Activated CD4-positive, alpha-beta memory T cell treated with anti-CD3 and anti-CD28 coated beads, Interleukin-2, amount 10 ng/mL, durations not matched to agents 7 days and 5 days (primary cell): ENCODE measurements at regions not wholly inside any gene's neighbourhood (a gene's known extent, or its start where the extent isn't known, plus 50 kb on each side); places are given as distances from the start of the nearest gene placed in this dataset.

Experiments used
- CTCF ChIA-PET: fragments of 350-600 bp; sonication (Branson Sonifier 250); formaldehyde crosslinking; loops from one replicate; lab custom pipeline; 2021; ENCODE audit warnings: antibody characterized with exemption, inconsistent platforms; lab: Charles Lee
- POLR2A ChIA-PET: fragments of 350-600 bp; sonication (Branson Sonifier 250); formaldehyde crosslinking; loops from one replicate; lab custom pipeline; 2021; ENCODE audit warnings: antibody characterized with exemption; lab: Charles Lee
- DNase-seq: peaks from one replicate; pipeline ENCODE4 v3.0.0-alpha.2; 2020
- H3K27ac Mint-ChIP-seq: one replicate; pipeline ENCODE4 v1.8.0; 2021; ENCODE audit warnings: mild to moderate bottlenecking, mixed read lengths
- H3K27me3 Mint-ChIP-seq: one replicate; pipeline ENCODE4 v1.8.0; 2021; ENCODE audit warnings: mixed read lengths
- H3K36me3 Mint-ChIP-seq: one replicate; pipeline ENCODE4 v1.8.0; 2021; ENCODE audit warnings: low read depth, mixed read lengths
- H3K4me1 Mint-ChIP-seq: one replicate; pipeline ENCODE4 v1.8.0; 2021; ENCODE audit warnings: mixed read lengths
- H3K4me3 Mint-ChIP-seq: one replicate; pipeline ENCODE4 v1.8.0; 2021; ENCODE audit warnings: mild to moderate bottlenecking, mixed read lengths
- H3K9me3 Mint-ChIP-seq: one replicate; pipeline ENCODE4 v1.8.0; 2021; ENCODE audit warnings: mixed read lengths

DNA sequence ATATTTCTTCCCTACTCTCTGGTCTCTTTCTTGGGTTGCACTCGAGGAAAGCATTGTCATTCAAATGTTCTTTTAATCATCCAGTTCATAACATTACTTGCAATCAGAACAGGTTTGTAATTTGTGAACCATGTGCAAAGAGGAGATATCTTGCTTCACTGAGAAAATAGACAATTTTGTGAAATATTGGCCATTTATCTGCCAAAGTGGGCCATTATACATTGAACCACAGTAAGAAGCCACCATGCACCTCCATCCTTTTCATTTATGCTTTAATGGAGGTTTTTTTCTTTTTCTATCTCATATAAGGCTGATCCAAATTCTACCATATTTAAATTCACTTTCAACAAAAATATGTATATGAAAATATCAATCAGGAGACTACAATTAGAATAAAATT, 335.3 kb upstream of the AADAT start:
- no peaks in the 10 kb centered on the region for H3K27me3 Mint-ChIP-seq
- H3K36me3 Mint-ChIP-seq, result no peaks in the 10 kb centered on the region
- ChIA-PET POLR2A (no interaction called here), CTCF (no interaction called here)
- H3K9me3 Mint-ChIP-seq, result no peaks in the 10 kb centered on the region
- no peaks in the 10 kb centered on the region for H3K4me1 Mint-ChIP-seq
- DNase-seq, result no peak
- no peak overlapping the region for H3K27ac Mint-ChIP-seq
- no peak overlapping the region for H3K4me3 Mint-ChIP-seq

- Mint-ChIP-seq H3K9me3 (no peaks in the 10 kb centered on the region), H3K27ac (no peak overlapping the region), H3K27me3 (no peaks in the 10 kb centered on the region), H3K4me1 (no peaks in the 10 kb centered on the region), H3K36me3 (no peaks in the 10 kb centered on the region), H3K4me3 (no peak overlapping the region)
- ChIA-PET POLR2A (no interaction called here), CTCF (no interaction called here)
- DNase-seq, result no peak
Observed at GRCh38 chr4:170423137-170423536, 333.4 kb upstream of the AADAT start.

GRCh38 chr4:170420255-170420693, 330.5 kb upstream of the AADAT start:
- no peak for DNase-seq
- no peak overlapping the region for H3K27ac Mint-ChIP-seq
- H3K36me3 Mint-ChIP-seq, result no peaks in the 10 kb centered on the region
- no peak overlapping the region for H3K4me3 Mint-ChIP-seq
- H3K4me1 Mint-ChIP-seq, result no peaks in the 10 kb centered on the region
- POLR2A ChIA-PET, result no interaction called here
- H3K9me3 Mint-ChIP-seq, result no peaks in the 10 kb centered on the region
- H3K27me3 Mint-ChIP-seq, result no peaks in the 10 kb centered on the region
- CTCF ChIA-PET, result no interaction called here

DNA sequence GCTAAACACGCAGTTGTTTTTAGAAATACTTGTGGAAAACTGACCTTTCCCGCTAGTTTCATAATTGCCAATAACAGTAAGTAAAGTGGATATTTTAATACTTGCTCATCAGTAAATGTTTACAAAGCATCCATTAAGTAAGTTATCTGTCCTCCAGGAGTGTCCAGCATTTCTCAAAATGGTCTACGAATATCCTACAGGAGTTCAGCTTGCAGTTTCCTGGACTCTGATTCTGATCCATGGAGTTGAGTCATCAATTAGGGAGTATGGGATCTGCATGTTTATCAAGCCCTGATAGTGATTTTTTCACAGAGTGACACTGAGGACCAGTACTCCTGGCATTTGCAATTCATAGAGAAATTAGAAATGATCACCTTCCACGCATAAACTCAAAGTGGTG, 325.2 kb upstream of the AADAT start:
- peaks cover 1% of the 10 kb centered on the region for H3K9me3 Mint-ChIP-seq
- no peaks in the 10 kb centered on the region for H3K36me3 Mint-ChIP-seq

GRCh38 chr4:170414360-170414759, 324.6 kb upstream of the AADAT start:
- H3K27me3 Mint-ChIP-seq, result no peaks in the 10 kb centered on the region
- no peak for DNase-seq
- ChIA-PET POLR2A (no interaction called here), CTCF (no interaction called here)
- H3K27ac Mint-ChIP-seq, result no peak overlapping the region
- H3K36me3 Mint-ChIP-seq, result no peaks in the 10 kb centered on the region
- H3K9me3 Mint-ChIP-seq, result peaks cover 1% of the 10 kb centered on the region
- H3K4me3 Mint-ChIP-seq, result no peak overlapping the region
- no peaks in the 10 kb centered on the region for H3K4me1 Mint-ChIP-seq

More for the DNA sequence above, 325.2 kb upstream of the AADAT start:
- POLR2A ChIA-PET, result no interaction called here
- no peaks in the 10 kb centered on the region for H3K27me3 Mint-ChIP-seq
- no peaks in the 10 kb centered on the region for H3K4me1 Mint-ChIP-seq
- DNase-seq, result no peak
- CTCF ChIA-PET, result no interaction called here
- H3K4me3 Mint-ChIP-seq, result no peak overlapping the region
- no peak overlapping the region for H3K27ac Mint-ChIP-seq

- no peak overlapping the region for H3K4me3 Mint-ChIP-seq
- peaks cover 1% of the 10 kb centered on the region for H3K9me3 Mint-ChIP-seq
- CTCF ChIA-PET, result no interaction called here
- no peaks in the 10 kb centered on the region for H3K4me1 Mint-ChIP-seq
- no peak overlapping the region for H3K27ac Mint-ChIP-seq
- no peaks in the 10 kb centered on the region for H3K27me3 Mint-ChIP-seq
- POLR2A ChIA-PET, result no interaction called here
- DNase-seq, result no peak
- no peaks in the 10 kb centered on the region for H3K36me3 Mint-ChIP-seq
Observed at GRCh38 chr4:170413951-170414350, 324.2 kb upstream of the AADAT start.

GRCh38 chr4:170400361-170400760, 310.6 kb upstream of the AADAT start:
- Mint-ChIP-seq H3K4me1 (no peaks in the 10 kb centered on the region), H3K9me3 (no peaks in the 10 kb centered on the region), H3K27ac (no peak overlapping the region), H3K4me3 (no peak overlapping the region), H3K36me3 (no peaks in the 10 kb centered on the region), H3K27me3 (no peaks in the 10 kb centered on the region)
- ChIA-PET POLR2A (no interaction called here), CTCF (no interaction called here)
- no peak for DNase-seq

- POLR2A ChIA-PET, result no interaction called here
- Mint-ChIP-seq H3K9me3 (no peaks in the 10 kb centered on the region), H3K4me1 (no peaks in the 10 kb centered on the region), H3K4me3 (no peak overlapping the region), H3K27me3 (no peaks in the 10 kb centered on the region), H3K36me3 (no peaks in the 10 kb centered on the region), H3K27ac (no peak overlapping the region)
- CTCF ChIA-PET, result no interaction called here
- DNase-seq, result no peak
Observed at GRCh38 chr4:170399581-170400293, 310.0 kb upstream of the AADAT start.

DNA sequence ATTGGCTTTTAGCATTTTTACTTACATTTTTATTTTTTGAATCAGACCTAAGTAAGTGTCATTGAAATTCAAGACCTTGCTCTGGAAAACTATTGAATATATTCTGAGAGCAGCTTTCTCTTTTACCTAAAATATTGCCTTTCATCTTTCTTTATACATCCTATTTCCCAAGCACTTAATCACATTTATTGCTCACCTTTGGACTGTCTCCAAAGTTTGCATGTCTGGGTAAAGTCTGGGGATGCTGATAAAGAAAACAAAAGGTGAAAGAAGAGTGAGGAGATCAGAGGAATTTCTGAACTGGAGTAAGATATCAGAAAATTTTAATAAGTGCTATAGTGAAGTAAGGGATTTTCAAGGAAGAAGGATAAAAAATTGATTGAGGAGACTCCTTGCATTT, 308.5 kb upstream of the AADAT start:
- H3K27me3 Mint-ChIP-seq, result no peaks in the 10 kb centered on the region
- H3K4me3 Mint-ChIP-seq, result no peak overlapping the region
- DNase-seq, result no peak
- ChIA-PET POLR2A (no interaction called here), CTCF (no interaction called here)
- no peak overlapping the region for H3K27ac Mint-ChIP-seq
- H3K4me1 Mint-ChIP-seq, result no peaks in the 10 kb centered on the region
- no peaks in the 10 kb centered on the region for H3K9me3 Mint-ChIP-seq
- H3K36me3 Mint-ChIP-seq, result no peaks in the 10 kb centered on the region

DNA sequence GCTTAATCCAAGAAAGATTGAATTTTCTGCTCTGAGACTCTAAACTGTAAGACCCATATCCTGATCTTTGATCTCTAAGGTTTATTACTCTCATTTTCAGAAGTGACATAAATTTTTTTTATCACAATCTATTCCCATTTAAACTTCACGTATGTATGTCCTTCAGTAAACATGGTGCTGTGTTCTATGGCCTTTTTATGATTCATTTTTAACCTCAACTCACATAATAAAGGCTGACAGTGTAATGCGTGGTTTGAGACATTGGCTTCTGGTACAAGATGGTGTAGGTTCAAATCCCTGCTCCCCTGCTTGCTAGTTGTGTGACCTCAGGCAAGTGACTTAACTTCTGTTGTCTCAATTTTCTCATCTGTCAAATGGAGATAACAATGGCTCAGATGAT, 306.0 kb upstream of the AADAT start:
- no peak for DNase-seq
- Mint-ChIP-seq H3K27me3 (no peaks in the 10 kb centered on the region), H3K27ac (no peak overlapping the region), H3K36me3 (no peaks in the 10 kb centered on the region), H3K4me3 (no peak overlapping the region), H3K4me1 (no peaks in the 10 kb centered on the region), H3K9me3 (no peaks in the 10 kb centered on the region)
- POLR2A ChIA-PET, result no interaction called here
- CTCF ChIA-PET, result no interaction called here

GRCh38 chr4:170391066-170391740, 301.4 kb upstream of the AADAT start:
- ChIA-PET POLR2A (no interaction called here), CTCF (no interaction called here)
- no peaks in the 10 kb centered on the region for H3K27me3 Mint-ChIP-seq
- DNase-seq, result no peak
- no peak overlapping the region for H3K4me3 Mint-ChIP-seq
- no peak overlapping the region for H3K27ac Mint-ChIP-seq
- H3K36me3 Mint-ChIP-seq, result no peaks in the 10 kb centered on the region
- no peaks in the 10 kb centered on the region for H3K4me1 Mint-ChIP-seq
- no peaks in the 10 kb centered on the region for H3K9me3 Mint-ChIP-seq

DNA sequence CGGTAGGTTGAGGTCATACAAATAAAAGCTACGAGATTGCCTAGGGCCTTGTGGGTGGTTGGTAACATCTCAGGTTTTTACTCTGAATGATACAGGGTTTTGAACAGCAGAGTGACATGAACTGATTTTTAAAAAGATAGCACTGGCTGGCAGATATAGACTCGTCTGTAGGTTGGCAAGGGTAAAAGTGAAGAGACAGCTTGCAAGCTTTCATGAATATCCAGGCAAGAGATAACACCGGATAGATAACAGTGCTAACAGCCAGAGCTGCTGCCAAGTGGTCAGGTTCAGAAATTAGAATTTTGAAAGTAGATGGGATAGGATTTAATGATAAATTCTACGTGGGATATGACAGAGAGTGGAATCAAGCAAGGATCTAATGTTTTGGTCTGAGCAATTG, 299.7 kb upstream of the AADAT start:
- Mint-ChIP-seq H3K4me1 (no peaks in the 10 kb centered on the region), H3K27me3 (no peaks in the 10 kb centered on the region), H3K36me3 (no peaks in the 10 kb centered on the region), H3K4me3 (no peak overlapping the region), H3K9me3 (no peaks in the 10 kb centered on the region), H3K27ac (no peak overlapping the region)
- CTCF ChIA-PET, result no interaction called here
- POLR2A ChIA-PET, result no interaction called here
- DNase-seq, result no peak

DNA sequence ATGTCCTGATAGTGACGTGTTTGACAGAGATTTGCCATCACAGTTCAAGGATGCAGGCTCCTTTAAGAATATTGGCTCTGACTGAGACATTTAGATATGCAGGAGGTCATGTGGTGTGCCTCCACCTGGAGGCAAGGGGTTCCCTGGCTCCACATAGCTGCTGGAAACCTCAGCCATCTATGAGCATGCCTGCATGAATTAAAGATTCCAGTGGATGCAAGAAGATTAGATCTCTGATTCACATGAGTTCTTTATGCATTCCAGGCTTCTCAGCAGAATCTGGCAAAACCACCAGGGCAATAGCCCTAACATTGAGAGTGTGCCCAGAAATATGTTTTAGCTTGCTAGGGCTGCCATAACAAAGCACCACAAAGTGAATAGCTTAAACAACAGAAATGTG, 298.5 kb upstream of the AADAT start:
- ChIA-PET CTCF (no interaction called here), POLR2A (no interaction called here)
- H3K27ac Mint-ChIP-seq, result no peak overlapping the region
- H3K9me3 Mint-ChIP-seq, result no peaks in the 10 kb centered on the region
- DNase-seq, result no peak
- H3K36me3 Mint-ChIP-seq, result no peaks in the 10 kb centered on the region
- H3K4me3 Mint-ChIP-seq, result no peak overlapping the region
- H3K4me1 Mint-ChIP-seq, result no peaks in the 10 kb centered on the region
- no peaks in the 10 kb centered on the region for H3K27me3 Mint-ChIP-seq

DNA sequence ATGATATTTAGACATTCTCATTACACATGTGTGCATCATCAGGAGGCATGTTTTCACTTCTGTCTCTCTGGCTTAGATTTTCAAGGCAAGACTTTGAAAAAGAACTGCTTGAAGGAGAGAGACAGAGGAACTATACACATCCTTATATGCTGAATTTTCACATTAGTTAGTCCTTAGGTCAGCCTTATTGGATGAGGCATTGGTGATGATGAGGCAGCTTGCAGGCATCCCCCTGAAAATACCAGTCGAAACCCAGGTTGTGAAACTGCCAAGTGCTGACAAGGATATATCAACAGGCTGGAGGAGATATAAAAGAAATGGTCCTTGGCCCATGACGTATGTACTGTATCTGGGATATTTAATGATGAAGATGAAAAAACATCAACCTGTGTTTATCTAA, 297.2 kb upstream of the AADAT start:
- H3K27me3 Mint-ChIP-seq, result no peaks in the 10 kb centered on the region
- no peaks in the 10 kb centered on the region for H3K36me3 Mint-ChIP-seq
- no peak for DNase-seq
- H3K4me3 Mint-ChIP-seq, result no peak overlapping the region
- H3K27ac Mint-ChIP-seq, result no peak overlapping the region
- ChIA-PET POLR2A (no interaction called here), CTCF (no interaction called here)
- no peaks in the 10 kb centered on the region for H3K4me1 Mint-ChIP-seq
- no peaks in the 10 kb centered on the region for H3K9me3 Mint-ChIP-seq
